ENCODE measurements at regions not wholly inside any gene's neighbourhood (a gene's known extent, or its start where the extent isn't known, plus 50 kb on each side); places are given as distances from the start of the nearest gene placed in this dataset.

DNA sequence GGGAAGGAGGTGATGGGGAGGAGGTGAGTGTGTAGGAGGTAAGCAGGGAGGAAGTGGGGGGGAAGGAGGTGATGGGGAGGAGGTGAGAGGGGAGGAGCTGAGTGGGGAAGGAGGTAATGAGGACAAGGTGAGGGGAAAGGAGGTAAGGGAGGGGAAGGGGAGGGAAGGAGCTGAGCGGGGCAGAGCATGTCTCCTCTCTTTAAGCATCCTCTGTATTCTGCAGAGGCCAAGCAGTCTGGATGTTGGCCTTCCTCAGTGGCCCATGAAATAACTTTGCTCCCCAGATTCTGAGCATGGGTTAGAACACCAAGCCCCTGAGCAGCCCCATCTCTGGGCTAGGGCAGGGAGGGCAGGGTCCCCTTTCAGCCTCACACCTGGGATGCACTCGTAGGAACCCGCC lies 84.6 kb downstream of the EDN3 start:
- H3K27me3 ChIP-seq (ENCODE audit: insufficient read depth, low read length) = no peaks in the 10 kb centered on the region
- H3K9me3 ChIP-seq (ENCODE audit: insufficient read depth, low read depth, low read length) = peaks cover 7% of the 10 kb centered on the region
- H3K36me3 ChIP-seq (ENCODE audit: control insufficient read depth in 1 of 2, insufficient read depth in 2 of 2, low read length in 2 of 2) = no peaks in the 10 kb centered on the region
- H3K4me3 ChIP-seq (ENCODE audit: low read depth, low read length) = no peak overlapping the region
- DNase-seq = no peak
- no peak overlapping the region for H3K4me2 ChIP-seq (ENCODE audit: low read length)
- H3K79me1 ChIP-seq (ENCODE audit: low read length) = no peaks in the 10 kb centered on the region
- no peak overlapping the region for H2BK12ac ChIP-seq (ENCODE audit: low read length)
- H2BK120ac ChIP-seq (ENCODE audit: insufficient read depth, low read length, poor library complexity) = no peak overlapping the region
- no peak overlapping the region for H4K12ac ChIP-seq (ENCODE audit: low read depth, low read length)
- no peaks in the 10 kb centered on the region for H3K79me2 ChIP-seq (ENCODE audit: control insufficient read depth, insufficient read depth, low read length, poor library complexity)
- H4K8ac ChIP-seq (ENCODE audit: low read depth, low read length) = no peak overlapping the region
- no peak overlapping the region for H3K4ac ChIP-seq (ENCODE audit: low read depth, low read length)
- no peak overlapping the region for H3K27ac ChIP-seq (ENCODE audit: low read depth, low read length)
- H2AFZ ChIP-seq (ENCODE audit: insufficient read depth, low read length, poor library complexity) = no peak overlapping the region
- WGBS (ENCODE audit: extremely low coverage, insufficient coverage, insufficient read length) = no CpG with 5 or more reads among the region's 3 CpGs
- H3K18ac ChIP-seq (ENCODE audit: low read length) = no peak overlapping the region
- H3K9ac ChIP-seq (ENCODE audit: low read length) = no peak overlapping the region
- no peak overlapping the region for H2AK5ac ChIP-seq (ENCODE audit: low read length)
- H4K91ac ChIP-seq (ENCODE audit: low read depth, low read length) = no peak overlapping the region
- peaks cover 0 to 2% of the 10 kb centered on the region in 2 experiments for H3K4me1 ChIP-seq (ENCODE audit: control insufficient read depth in 1 of 2, insufficient read depth in 2 of 2, low read length in 2 of 2)
- no peak overlapping the region for H3K23ac ChIP-seq (ENCODE audit: low read length)
- H3K14ac ChIP-seq (ENCODE audit: low read length) = no peak overlapping the region
- H2BK5ac ChIP-seq (ENCODE audit: low read depth, low read length, poor library complexity) = no peak overlapping the region

DNA sequence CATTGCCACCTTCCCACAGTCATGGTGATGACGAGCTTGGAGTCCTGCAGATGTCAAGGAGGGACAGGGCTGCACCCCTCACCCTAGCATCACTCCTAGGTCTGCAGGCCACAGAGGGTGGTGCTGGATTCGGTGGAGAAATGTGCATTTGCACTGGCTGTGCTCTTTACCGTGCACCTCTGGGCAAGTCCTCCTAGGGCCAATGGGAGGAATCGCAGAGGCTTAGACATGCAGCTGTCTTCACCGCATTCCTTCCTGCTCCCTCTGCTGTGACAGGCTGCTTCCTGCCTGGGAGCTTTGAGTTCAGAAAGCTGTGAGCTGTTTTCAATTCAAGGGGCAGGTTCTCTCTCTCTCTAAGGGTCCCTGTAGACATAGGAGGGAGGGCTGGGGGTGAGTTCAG lies 85.1 kb downstream of the EDN3 start:
- H3K79me2 ChIP-seq (ENCODE audit: control insufficient read depth, insufficient read depth, low read length, poor library complexity) = no peaks in the 10 kb centered on the region
- no peak overlapping the region for H2BK120ac ChIP-seq (ENCODE audit: insufficient read depth, low read length, poor library complexity)
- no peak overlapping the region for H3K4ac ChIP-seq (ENCODE audit: low read depth, low read length)
- H2AFZ ChIP-seq (ENCODE audit: insufficient read depth, low read length, poor library complexity) = no peak overlapping the region
- H3K18ac ChIP-seq (ENCODE audit: low read length) = no peak overlapping the region
- H3K14ac ChIP-seq (ENCODE audit: low read length) = no peak overlapping the region
- H3K4me3 ChIP-seq (ENCODE audit: low read depth, low read length) = no peak overlapping the region
- DNase-seq = peak in 1 of 2 donors; percentile 16
- no peak overlapping the region for H3K27ac ChIP-seq (ENCODE audit: low read depth, low read length)
- H3K27me3 ChIP-seq (ENCODE audit: insufficient read depth, low read length) = no peaks in the 10 kb centered on the region
- no peak overlapping the region for H2BK5ac ChIP-seq (ENCODE audit: low read depth, low read length, poor library complexity)
- no peak overlapping the region for H4K8ac ChIP-seq (ENCODE audit: low read depth, low read length)
- no CpG with 5 or more reads among the region's 5 CpGs for WGBS (ENCODE audit: extremely low coverage, insufficient coverage, insufficient read length)
- no peak overlapping the region for H2AK5ac ChIP-seq (ENCODE audit: low read length)
- H3K9ac ChIP-seq (ENCODE audit: low read length) = no peak overlapping the region
- no peak overlapping the region for H4K91ac ChIP-seq (ENCODE audit: low read depth, low read length)
- no peak overlapping the region for H3K23ac ChIP-seq (ENCODE audit: low read length)
- no peak overlapping the region for H3K4me2 ChIP-seq (ENCODE audit: low read length)
- H3K79me1 ChIP-seq (ENCODE audit: low read length) = no peaks in the 10 kb centered on the region
- H4K12ac ChIP-seq (ENCODE audit: low read depth, low read length) = no peak overlapping the region
- H3K36me3 ChIP-seq (ENCODE audit: control insufficient read depth in 1 of 2, insufficient read depth in 2 of 2, low read length in 2 of 2) = no peaks in the 10 kb centered on the region
- H3K9me3 ChIP-seq (ENCODE audit: insufficient read depth, low read depth, low read length) = peaks cover 7% of the 10 kb centered on the region
- no peak overlapping the region for H2BK12ac ChIP-seq (ENCODE audit: low read length)
- H3K4me1 ChIP-seq (ENCODE audit: control insufficient read depth in 1 of 2, insufficient read depth in 2 of 2, low read length in 2 of 2) = peaks cover 0 to 2% of the 10 kb centered on the region in 2 experiments

DNA sequence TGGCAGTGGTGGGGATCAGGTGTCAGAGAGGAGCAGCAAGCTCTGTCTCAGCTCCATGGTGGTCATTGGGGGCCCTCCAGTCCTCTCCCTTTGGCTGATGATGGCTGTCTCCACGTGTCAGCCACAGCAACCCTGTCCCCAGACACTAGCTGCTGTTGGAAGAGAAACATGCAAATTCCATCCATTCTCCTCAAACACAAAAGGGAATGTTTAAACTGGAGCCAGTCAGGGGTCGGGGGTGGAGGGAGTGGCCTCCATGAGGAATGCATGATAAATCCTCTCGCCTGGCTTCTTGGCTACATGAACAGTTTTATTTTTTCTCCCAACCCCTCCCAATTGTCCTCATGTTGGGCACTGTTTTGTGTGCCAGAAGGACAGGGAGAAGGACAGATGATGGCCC lies 86.4 kb downstream of the EDN3 start:
- no peak overlapping the region for H3K9ac ChIP-seq (ENCODE audit: low read length)
- no peaks in the 10 kb centered on the region for H3K79me1 ChIP-seq (ENCODE audit: low read length)
- H4K12ac ChIP-seq (ENCODE audit: low read depth, low read length) = no peak overlapping the region
- H3K4me3 ChIP-seq (ENCODE audit: low read depth, low read length) = no peak overlapping the region
- H4K8ac ChIP-seq (ENCODE audit: low read depth, low read length) = no peak overlapping the region
- H2AFZ ChIP-seq (ENCODE audit: insufficient read depth, low read length, poor library complexity) = no peak overlapping the region
- H3K27ac ChIP-seq (ENCODE audit: low read depth, low read length) = no peak overlapping the region
- H4K91ac ChIP-seq (ENCODE audit: low read depth, low read length) = no peak overlapping the region
- no peak overlapping the region for H3K23ac ChIP-seq (ENCODE audit: low read length)
- H3K79me2 ChIP-seq (ENCODE audit: control insufficient read depth, insufficient read depth, low read length, poor library complexity) = no peaks in the 10 kb centered on the region
- no peak overlapping the region for H2AK5ac ChIP-seq (ENCODE audit: low read length)
- H3K27me3 ChIP-seq (ENCODE audit: insufficient read depth, low read length) = no peaks in the 10 kb centered on the region
- no peak overlapping the region for H3K4me2 ChIP-seq (ENCODE audit: low read length)
- H3K4ac ChIP-seq (ENCODE audit: low read depth, low read length) = no peak overlapping the region
- no peak overlapping the region for H2BK12ac ChIP-seq (ENCODE audit: low read length)
- DNase-seq = no peak
- no peak overlapping the region for H2BK5ac ChIP-seq (ENCODE audit: low read depth, low read length, poor library complexity)
- no peaks in the 10 kb centered on the region for H3K36me3 ChIP-seq (ENCODE audit: control insufficient read depth in 1 of 2, insufficient read depth in 2 of 2, low read length in 2 of 2)
- no peak overlapping the region for H3K14ac ChIP-seq (ENCODE audit: low read length)
- peaks cover 0 to 2% of the 10 kb centered on the region in 2 experiments for H3K4me1 ChIP-seq (ENCODE audit: control insufficient read depth in 1 of 2, insufficient read depth in 2 of 2, low read length in 2 of 2)
- no peak overlapping the region for H2BK120ac ChIP-seq (ENCODE audit: insufficient read depth, low read length, poor library complexity)
- H3K18ac ChIP-seq (ENCODE audit: low read length) = no peak overlapping the region
- no CpG with 5 or more reads among the region's 3 CpGs for WGBS (ENCODE audit: extremely low coverage, insufficient coverage, insufficient read length)
- peaks cover 6% of the 10 kb centered on the region for H3K9me3 ChIP-seq (ENCODE audit: insufficient read depth, low read depth, low read length)

DNA sequence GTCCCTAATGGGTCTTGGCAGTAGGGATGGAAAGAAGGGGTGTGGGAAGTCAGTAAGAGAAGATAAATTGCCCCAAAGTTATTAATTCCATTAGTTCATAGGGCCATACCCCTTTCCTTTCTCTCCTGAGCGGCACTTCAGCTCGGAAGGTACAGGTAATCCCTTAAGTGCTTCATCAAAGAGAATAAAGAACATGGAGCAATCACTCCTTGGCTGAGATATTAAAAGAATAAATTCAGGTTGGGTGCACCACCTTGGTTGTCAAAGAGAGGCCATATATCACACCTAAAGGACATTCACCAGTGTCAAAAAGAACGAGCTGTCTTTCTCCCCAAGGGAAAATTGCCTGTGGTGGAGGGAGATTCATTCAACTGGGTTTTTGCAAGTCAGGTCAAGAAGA lies 87.5 kb downstream of the EDN3 start:
- Histone ChIP-seq H3K9ac (ENCODE audit: low read length) (no peak overlapping the region), H3K79me1 (ENCODE audit: low read length) (no peaks in the 10 kb centered on the region), H2BK120ac (ENCODE audit: insufficient read depth, low read length, poor library complexity) (no peak overlapping the region), H2BK5ac (ENCODE audit: low read depth, low read length, poor library complexity) (no peak overlapping the region), H3K4me1 (ENCODE audit: control insufficient read depth in 1 of 2, insufficient read depth in 2 of 2, low read length in 2 of 2) (peaks cover 0 to 2% of the 10 kb centered on the region in 2 experiments), H3K23ac (ENCODE audit: low read length) (no peak overlapping the region), H3K27me3 (ENCODE audit: insufficient read depth, low read length) (no peaks in the 10 kb centered on the region), H3K27ac (ENCODE audit: low read depth, low read length) (no peak overlapping the region), H2AK5ac (ENCODE audit: low read length) (no peak overlapping the region), H2BK12ac (ENCODE audit: low read length) (no peak overlapping the region), H3K4me3 (ENCODE audit: low read depth, low read length) (no peak overlapping the region), H3K4ac (ENCODE audit: low read depth, low read length) (no peak overlapping the region), H3K18ac (ENCODE audit: low read length) (no peak overlapping the region), H3K4me2 (ENCODE audit: low read length) (no peak overlapping the region), H4K8ac (ENCODE audit: low read depth, low read length) (no peak overlapping the region), H2AFZ (ENCODE audit: insufficient read depth, low read length, poor library complexity) (no peak overlapping the region), H3K14ac (ENCODE audit: low read length) (no peak overlapping the region), H3K9me3 (ENCODE audit: insufficient read depth, low read depth, low read length) (peaks cover 6% of the 10 kb centered on the region), H4K12ac (ENCODE audit: low read depth, low read length) (no peak overlapping the region), H3K36me3 (ENCODE audit: control insufficient read depth in 1 of 2, insufficient read depth in 2 of 2, low read length in 2 of 2) (no peaks in the 10 kb centered on the region), H3K79me2 (ENCODE audit: control insufficient read depth, insufficient read depth, low read length, poor library complexity) (no peaks in the 10 kb centered on the region), H4K91ac (ENCODE audit: low read depth, low read length) (no peak overlapping the region)
- DNase-seq = no peak
- WGBS (ENCODE audit: extremely low coverage, insufficient coverage, insufficient read length) = no CpG with 5 or more reads among the region's 3 CpGs
